ENCODE measurements at regions not wholly inside any gene's neighbourhood (a gene's known extent, or its start where the extent isn't known, plus 50 kb on each side); places are given as distances from the start of the nearest gene placed in this dataset.

- no peak for TF ChIP-seq CTCF (IDR thresholded peaks at IDR 0.05)
- no peak for TF ChIP-seq POLR2A (IDR thresholded peaks at IDR 0.05; ENCODE audit: low read depth)
- no peak for TF ChIP-seq EP300 (IDR thresholded peaks at IDR 0.05)
These were observed 539.1 kb upstream of the MARCKS start for GRCh38 chr6:113317891-113318574.
